Skin of body (tissue), 1 donor: ENCODE measurements at regions not wholly inside any gene's neighbourhood (a gene's known extent, or its start where the extent isn't known, plus 50 kb on each side); places are given as distances from the start of the nearest gene placed in this dataset.
"Not testable (repeated sequence)": the region's sequence is repeated elsewhere in the genome, so short reads cannot be mapped to it uniquely, and the experiment has no call there.

Experiments used
- DNase-seq: peaks from one replicate; lab custom pipeline; 2025; lab: John Stamatoyannopoulos, UW

GRCh38 chr4:79559398-79559797, 151.4 kb upstream of the GK2 start:
- DNase-seq = not testable (repeated sequence)

- no peak for DNase-seq
Measured at GRCh38 chr4:79552311-79552710, 144.3 kb upstream of the GK2 start.

- DNase-seq = no peak
Measured at GRCh38 chr4:79551555-79551954, 143.5 kb upstream of the GK2 start.

GRCh38 chr4:79547851-79548250, 139.8 kb upstream of the GK2 start:
- DNase-seq = no peak

GRCh38 chr4:79545292-79545691, 137.3 kb upstream of the GK2 start:
- not testable (repeated sequence) for DNase-seq

GRCh38 chr4:79540143-79540542, 132.1 kb upstream of the GK2 start:
- no peak for DNase-seq

- no peak for DNase-seq
Measured at GRCh38 chr4:79535516-79535915, 127.5 kb upstream of the GK2 start.

- no peak for DNase-seq
Measured at GRCh38 chr4:79528241-79528706, 120.2 kb upstream of the GK2 start.

- no peak for DNase-seq
Measured at GRCh38 chr4:79526641-79527565, 118.9 kb upstream of the GK2 start.

GRCh38 chr4:79516114-79516513, 108.1 kb upstream of the GK2 start:
- DNase-seq = no peak

- DNase-seq = no peak
Measured at GRCh38 chr4:79514621-79515329, 106.7 kb upstream of the GK2 start.

- DNase-seq = no peak
Measured at GRCh38 chr4:79513576-79513975, 105.5 kb upstream of the GK2 start.

GRCh38 chr4:79512363-79512762, 104.3 kb upstream of the GK2 start:
- DNase-seq = no peak

GRCh38 chr4:79502081-79502480, 94.1 kb upstream of the GK2 start:
- DNase-seq = no peak

GRCh38 chr4:79498282-79498681, 90.3 kb upstream of the GK2 start:
- no peak for DNase-seq

- DNase-seq = no peak
Measured at GRCh38 chr4:79497001-79497400, 89.0 kb upstream of the GK2 start.

- DNase-seq = no peak
Measured at GRCh38 chr4:79495447-79495846, 87.4 kb upstream of the GK2 start.

- DNase-seq = no peak
Measured at GRCh38 chr4:79492148-79492547, 84.1 kb upstream of the GK2 start.

GRCh38 chr4:79489506-79489905, 81.5 kb upstream of the GK2 start:
- no peak for DNase-seq

GRCh38 chr4:79476196-79476595, 68.2 kb upstream of the GK2 start:
- DNase-seq = peak; percentile 8

GRCh38 chr4:79473439-79473724, 65.4 kb upstream of the GK2 start:
- no peak for DNase-seq

- DNase-seq = peak; percentile 22
Measured at GRCh38 chr4:79472693-79473438, 64.8 kb upstream of the GK2 start.
